Activated naive CD4-positive, alpha-beta T cell treated with anti-CD3 and anti-CD28 coated beads for 36 hours (primary cell): ENCODE measurements at regions not wholly inside any gene's neighbourhood (a gene's known extent, or its start where the extent isn't known, plus 50 kb on each side); places are given as distances from the start of the nearest gene placed in this dataset.

ENCODE experiments used
- CTCF ChIA-PET: fragments of 350-600 bp; sonication (Branson Sonifier 250); formaldehyde crosslinking; loops from one replicate; lab custom pipeline; 2021; ENCODE audit warnings: antibody characterized with exemption; lab: Charles Lee
- DNase-seq: peaks from one replicate; pipeline ENCODE4 v3.0.0-alpha.2; 2020
- H3K27ac Mint-ChIP-seq: one replicate; pipeline ENCODE4 v1.8.0; 2021; ENCODE audit warnings: mild to moderate bottlenecking, mixed read lengths
- H3K27me3 Mint-ChIP-seq: one replicate; pipeline ENCODE4 v1.8.0; 2021; ENCODE audit warnings: low read depth, mixed read lengths
- H3K36me3 Mint-ChIP-seq: one replicate; pipeline ENCODE4 v1.8.0; 2021; ENCODE audit warnings: low read depth, mixed read lengths
- H3K4me1 Mint-ChIP-seq: one replicate; pipeline ENCODE4 v1.8.0; 2021; ENCODE audit warnings: low read depth, mixed read lengths
- H3K4me3 Mint-ChIP-seq: one replicate; pipeline ENCODE4 v1.8.0; 2021; ENCODE audit warnings: mild to moderate bottlenecking, moderate library complexity, mixed read lengths
- H3K9me3 Mint-ChIP-seq: one replicate; pipeline ENCODE4 v1.8.0; 2021; ENCODE audit warnings: mixed read lengths
- intact Hi-C: fragments of 100-400 bp; cut with micrococcal nuclease; formaldehyde crosslinking; loops from one replicate; pipeline ENCODE4 v1.15.1; 2023

GRCh38 chr13:74629985-74630384 lies 495.8 kb upstream of the KLF12 start:
- intact Hi-C loops = no loop called here
- H3K9me3 Mint-ChIP-seq = peaks cover 9% of the 10 kb centered on the region
- H3K27ac Mint-ChIP-seq = no peak overlapping the region
- CTCF ChIA-PET = no interaction called here
- H3K36me3 Mint-ChIP-seq = no peaks in the 10 kb centered on the region
- no peak overlapping the region for H3K4me3 Mint-ChIP-seq
- no peak for DNase-seq
- H3K27me3 Mint-ChIP-seq = peaks cover 3% of the 10 kb centered on the region
- no peaks in the 10 kb centered on the region for H3K4me1 Mint-ChIP-seq

- peaks cover 3% of the 10 kb centered on the region for H3K27me3 Mint-ChIP-seq
- H3K4me1 Mint-ChIP-seq = no peaks in the 10 kb centered on the region
- H3K36me3 Mint-ChIP-seq = no peaks in the 10 kb centered on the region
- no peak overlapping the region for H3K27ac Mint-ChIP-seq
- DNase-seq = no peak
- peaks cover 9% of the 10 kb centered on the region for H3K9me3 Mint-ChIP-seq
- H3K4me3 Mint-ChIP-seq = no peak overlapping the region
- intact Hi-C loops = no loop called here
- CTCF ChIA-PET = no interaction called here
Measured at GRCh38 chr13:74625541-74625940, 491.3 kb upstream of the KLF12 start.

GRCh38 chr13:74623761-74624160 lies 489.6 kb upstream of the KLF12 start:
- Mint-ChIP-seq H3K36me3 (no peaks in the 10 kb centered on the region), H3K4me3 (no peak overlapping the region), H3K9me3 (no peaks in the 10 kb centered on the region), H3K27me3 (peaks cover 1% of the 10 kb centered on the region), H3K27ac (no peak overlapping the region), H3K4me1 (no peaks in the 10 kb centered on the region)
- intact Hi-C loops = no loop called here
- CTCF ChIA-PET = no interaction called here
- no peak for DNase-seq

GRCh38 chr13:74622284-74622683 lies 488.1 kb upstream of the KLF12 start:
- Mint-ChIP-seq H3K27me3 (no peaks in the 10 kb centered on the region), H3K9me3 (no peaks in the 10 kb centered on the region), H3K36me3 (no peaks in the 10 kb centered on the region), H3K4me1 (no peaks in the 10 kb centered on the region), H3K4me3 (no peak overlapping the region), H3K27ac (no peak overlapping the region)
- intact Hi-C loops = no loop called here
- CTCF ChIA-PET = no interaction called here
- no peak for DNase-seq

GRCh38 chr13:74620711-74621110 lies 486.5 kb upstream of the KLF12 start:
- no peaks in the 10 kb centered on the region for H3K36me3 Mint-ChIP-seq
- no peak for DNase-seq
- H3K4me3 Mint-ChIP-seq = no peak overlapping the region
- intact Hi-C loops = no loop called here
- no peaks in the 10 kb centered on the region for H3K9me3 Mint-ChIP-seq
- CTCF ChIA-PET = no interaction called here
- no peaks in the 10 kb centered on the region for H3K4me1 Mint-ChIP-seq
- no peak overlapping the region for H3K27ac Mint-ChIP-seq
- no peaks in the 10 kb centered on the region for H3K27me3 Mint-ChIP-seq

GRCh38 chr13:74620308-74620707 lies 486.1 kb upstream of the KLF12 start:
- Mint-ChIP-seq H3K27ac (no peak overlapping the region), H3K9me3 (no peaks in the 10 kb centered on the region), H3K27me3 (no peaks in the 10 kb centered on the region), H3K36me3 (no peaks in the 10 kb centered on the region), H3K4me1 (no peaks in the 10 kb centered on the region), H3K4me3 (no peak overlapping the region)
- DNase-seq = no peak
- CTCF ChIA-PET = no interaction called here
- intact Hi-C loops = no loop called here

GRCh38 chr13:74597526-74597925 lies 463.3 kb upstream of the KLF12 start:
- Mint-ChIP-seq H3K27me3 (no peaks in the 10 kb centered on the region), H3K4me3 (no peak overlapping the region), H3K9me3 (peaks cover 10% of the 10 kb centered on the region), H3K27ac (no peak overlapping the region), H3K36me3 (no peaks in the 10 kb centered on the region), H3K4me1 (no peaks in the 10 kb centered on the region)
- CTCF ChIA-PET = no interaction called here
- intact Hi-C loops = no loop called here
- no peak for DNase-seq

GRCh38 chr13:74596691-74597090 lies 462.5 kb upstream of the KLF12 start:
- CTCF ChIA-PET = interaction anchor here (0.6 kb wide), 1 partner anchor 107 kb away, joined by 3 read pairs; no protein-coding TSS in a partner anchor
- H3K4me1 Mint-ChIP-seq = no peaks in the 10 kb centered on the region
- intact Hi-C loops = no loop called here
- no peak overlapping the region for H3K27ac Mint-ChIP-seq
- no peak for DNase-seq
- H3K36me3 Mint-ChIP-seq = no peaks in the 10 kb centered on the region
- H3K9me3 Mint-ChIP-seq = peaks cover 10% of the 10 kb centered on the region
- no peak overlapping the region for H3K4me3 Mint-ChIP-seq
- no peaks in the 10 kb centered on the region for H3K27me3 Mint-ChIP-seq

GRCh38 chr13:74593688-74594087 lies 459.5 kb upstream of the KLF12 start:
- DNase-seq = no peak
- Mint-ChIP-seq H3K4me3 (no peak overlapping the region), H3K9me3 (peaks cover 10% of the 10 kb centered on the region), H3K36me3 (no peaks in the 10 kb centered on the region), H3K27ac (no peak overlapping the region), H3K4me1 (no peaks in the 10 kb centered on the region), H3K27me3 (peaks cover 2% of the 10 kb centered on the region)
- intact Hi-C loops = no loop called here
- CTCF ChIA-PET = interaction anchor here (0.6 to 1.1 kb wide), 2 partner anchors 16 to 306 kb away, joined by 4 to 5 read pairs; no protein-coding TSS in a partner anchor

- no peaks in the 10 kb centered on the region for H3K9me3 Mint-ChIP-seq
- H3K4me1 Mint-ChIP-seq = no peaks in the 10 kb centered on the region
- intact Hi-C loops = no loop called here
- peaks cover 2% of the 10 kb centered on the region for H3K27me3 Mint-ChIP-seq
- no peaks in the 10 kb centered on the region for H3K36me3 Mint-ChIP-seq
- no peak overlapping the region for H3K27ac Mint-ChIP-seq
- H3K4me3 Mint-ChIP-seq = no peak overlapping the region
- no peak for DNase-seq
- CTCF ChIA-PET = no interaction called here
Measured at GRCh38 chr13:74586847-74587246, 452.6 kb upstream of the KLF12 start.

- CTCF ChIA-PET = no interaction called here
- intact Hi-C loops = loop anchor here (5.0 to 10.0 kb wide), 4 partner anchors 289 to 822 kb away; partner anchors contain the start of gene KLF12
- H3K27ac Mint-ChIP-seq = no peak overlapping the region
- no peaks in the 10 kb centered on the region for H3K9me3 Mint-ChIP-seq
- H3K36me3 Mint-ChIP-seq = no peaks in the 10 kb centered on the region
- DNase-seq = no peak
- H3K4me1 Mint-ChIP-seq = peaks cover 10% of the 10 kb centered on the region
- peak overlapping the region; percentile 69 for H3K4me3 Mint-ChIP-seq
- peaks cover 20% of the 10 kb centered on the region for H3K27me3 Mint-ChIP-seq
Measured at GRCh38 chr13:74576420-74576819, 442.2 kb upstream of the KLF12 start.

- no peaks in the 10 kb centered on the region for H3K9me3 Mint-ChIP-seq
- peak overlapping the region; percentile 69 for H3K4me3 Mint-ChIP-seq
- H3K4me1 Mint-ChIP-seq = peaks cover 10% of the 10 kb centered on the region
- intact Hi-C loops = loop anchor here (5.0 to 10.0 kb wide), 4 partner anchors 288 to 821 kb away; partner anchors contain the start of gene KLF12
- no peak overlapping the region for H3K27ac Mint-ChIP-seq
- CTCF ChIA-PET = no interaction called here
- peak; percentile 77 for DNase-seq
- no peaks in the 10 kb centered on the region for H3K36me3 Mint-ChIP-seq
- peaks cover 20% of the 10 kb centered on the region for H3K27me3 Mint-ChIP-seq
Measured at GRCh38 chr13:74575729-74576125, 441.5 kb upstream of the KLF12 start.

GRCh38 chr13:74574964-74575728 lies 440.9 kb upstream of the KLF12 start:
- H3K27ac Mint-ChIP-seq = peak overlapping the region; percentile 27
- H3K4me3 Mint-ChIP-seq = peak overlapping the region; percentile 69
- peak; percentile 7 for DNase-seq
- H3K9me3 Mint-ChIP-seq = no peaks in the 10 kb centered on the region
- peaks cover 10% of the 10 kb centered on the region for H3K4me1 Mint-ChIP-seq
- CTCF ChIA-PET = no interaction called here
- intact Hi-C loops = loop anchor here (5.0 to 10.0 kb wide), 4 partner anchors 288 to 820 kb away; partner anchors contain the start of gene KLF12
- H3K36me3 Mint-ChIP-seq = no peaks in the 10 kb centered on the region
- H3K27me3 Mint-ChIP-seq = peaks cover 20% of the 10 kb centered on the region
